Body of pancreas (tissue), 4 donors: ENCODE measurements at regions not wholly inside any gene's neighbourhood (a gene's known extent, or its start where the extent isn't known, plus 50 kb on each side); places are given as distances from the start of the nearest gene placed in this dataset.
A peak's percentile ranks its signal among the peaks of the same experiment; 100 is the strongest.
"Not testable (repeated sequence)": the region's sequence is repeated elsewhere in the genome, so short reads cannot be mapped to it uniquely, and the experiment has no call there.

Experiments used
- ATAC-seq: fragments of 150-250 bp; one replicate; pipeline ENCODE4 v1.9.1; 2016
- DNase-seq, 4 donors: peaks; one replicate each; pipeline ENCODE4 v3.0.0-alpha.2; 2019
- H3K27ac ChIP-seq, 4 donors: fragments of 200-600 bp; sonication (generic); 1 replicate in 3 of 4; 2 replicates in 1 of 4; pipeline versions ENCODE4 v1.5.1 to v1.6.1; 2016 to 2019; ENCODE audit warnings: mild to moderate bottlenecking in 1 of 4, mixed read lengths in 1 of 4, moderate library complexity in 1 of 4
- H3K27me3 ChIP-seq, 2 donors: fragments of 200-600 bp; sonication (generic); one replicate each; pipeline ENCODE4 v1.6.0; 2016; ENCODE audit warnings: mild to moderate bottlenecking in 1 of 2
- H3K36me3 ChIP-seq, 2 donors: fragments of 200-600 bp; sonication (generic); replicated peaks in 1 of 2; 2 replicates each; pipeline ENCODE4 v1.5.1; 2016; ENCODE audit warnings: low read depth in 2 of 2; ENCODE audit not compliant: insufficient read depth in 1 of 2
- H3K4me1 ChIP-seq: fragments of 200-600 bp; sonication (generic); one replicate; pipeline ENCODE4 v1.6.0; 2016
- H3K4me3 ChIP-seq, 2 donors: fragments of 200-600 bp; sonication (generic); 1 replicate in 1 of 2; 2 replicates in 1 of 2; pipeline ENCODE4 v1.5.1; 2016 to 2019
- H3K9me3 ChIP-seq, 3 donors: fragments of 200-600 bp; sonication (generic); 1 replicate in 2 of 3; 2 replicates in 1 of 3; pipeline ENCODE4 v1.5.1; 2016
- POLR2A ChIP-seq, 3 donors: fragments of 450-650 bp; IDR thresholded peaks; one replicate each; pipeline ENCODE4 v1.6.1; 2016; ENCODE audit warnings: antibody characterized with exemption in 3 of 3, mild to moderate bottlenecking in 2 of 3
- WGBS, 2 donors: methylation state at CpG; one replicate each; pipeline ENCODE4 v1.1.5; 2017; 5-methylcytosine and 5-hydroxymethylcytosine counted together
- intact Hi-C: fragments of 100-400 bp; cut with DNase I; formaldehyde crosslinking; loops from one replicate; pipeline ENCODE4 v1.15.1; 2023
- TF ChIP-seq, protein P1 (sequence below), 7 experiments: fragments of 450-650 bp in 4 of 7; fragments of 200-600 bp in 3 of 7; sonication (generic) in 3 of 7; IDR thresholded peaks; one replicate each; pipeline ENCODE4 v1.5.1; 2016 to 2019; ENCODE audit warnings: antibody characterized with exemption in 7 of 7

DNA sequence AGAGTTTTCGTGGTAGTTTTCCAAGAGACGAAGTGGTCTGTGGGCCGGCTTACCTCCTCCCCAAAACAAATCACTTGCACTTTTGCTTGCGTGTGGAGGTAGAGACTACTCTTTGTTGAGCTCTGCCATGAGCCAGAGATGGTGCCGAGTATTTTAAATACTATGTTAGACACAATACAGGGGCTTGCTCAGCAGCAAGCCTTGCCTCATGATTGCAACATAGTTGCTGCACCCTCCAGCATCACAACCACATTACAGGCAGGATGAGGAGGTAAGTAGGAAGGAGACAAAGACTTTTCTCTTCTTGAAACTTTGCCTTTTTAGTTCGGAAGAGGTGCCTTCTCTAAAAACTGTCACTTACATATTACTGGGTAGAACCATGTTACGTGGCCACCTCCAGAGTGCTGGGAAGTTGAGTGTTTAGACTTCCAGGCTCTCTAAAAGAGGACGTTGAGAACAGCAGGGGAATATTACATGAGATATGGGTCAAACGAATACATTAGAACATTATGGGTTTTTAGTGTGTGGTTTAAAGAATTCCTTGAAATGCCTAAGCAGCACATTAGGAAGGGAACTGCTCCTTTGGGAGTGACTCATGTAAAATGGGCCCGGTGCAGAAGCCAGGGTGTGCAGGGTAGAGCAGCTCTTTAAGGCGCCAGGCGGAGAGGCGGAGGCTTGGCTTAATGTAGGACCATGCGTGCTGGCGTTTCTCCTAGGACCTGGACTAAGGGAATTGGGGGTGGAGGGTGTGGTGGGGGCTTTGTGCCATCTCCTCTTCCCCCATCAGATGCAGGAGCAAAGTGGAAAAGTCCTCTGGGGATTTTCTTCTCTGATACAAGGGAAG is 110.6 kb upstream of the PRMT8 start:
- peak overlapping the region in 3 of 4 donors; percentile 22 to 46 (median 45) for H3K27ac ChIP-seq
- no peak for DNase-seq
- H3K36me3 ChIP-seq, result no peaks in the 10 kb centered on the region
- 86% methylated on average over 15 of the region's 15 CpGs for WGBS, 2 donors
- peak; percentile 62 for ATAC-seq
- no peaks in the 10 kb centered on the region for H3K9me3 ChIP-seq
- H3K4me3 ChIP-seq, result no peak overlapping the region
- intact Hi-C loops, result no loop called here
- peaks cover 22% of the 10 kb centered on the region for H3K4me1 ChIP-seq
- H3K27me3 ChIP-seq, result no peaks in the 10 kb centered on the region
- TF ChIP-seq, protein P1, sequence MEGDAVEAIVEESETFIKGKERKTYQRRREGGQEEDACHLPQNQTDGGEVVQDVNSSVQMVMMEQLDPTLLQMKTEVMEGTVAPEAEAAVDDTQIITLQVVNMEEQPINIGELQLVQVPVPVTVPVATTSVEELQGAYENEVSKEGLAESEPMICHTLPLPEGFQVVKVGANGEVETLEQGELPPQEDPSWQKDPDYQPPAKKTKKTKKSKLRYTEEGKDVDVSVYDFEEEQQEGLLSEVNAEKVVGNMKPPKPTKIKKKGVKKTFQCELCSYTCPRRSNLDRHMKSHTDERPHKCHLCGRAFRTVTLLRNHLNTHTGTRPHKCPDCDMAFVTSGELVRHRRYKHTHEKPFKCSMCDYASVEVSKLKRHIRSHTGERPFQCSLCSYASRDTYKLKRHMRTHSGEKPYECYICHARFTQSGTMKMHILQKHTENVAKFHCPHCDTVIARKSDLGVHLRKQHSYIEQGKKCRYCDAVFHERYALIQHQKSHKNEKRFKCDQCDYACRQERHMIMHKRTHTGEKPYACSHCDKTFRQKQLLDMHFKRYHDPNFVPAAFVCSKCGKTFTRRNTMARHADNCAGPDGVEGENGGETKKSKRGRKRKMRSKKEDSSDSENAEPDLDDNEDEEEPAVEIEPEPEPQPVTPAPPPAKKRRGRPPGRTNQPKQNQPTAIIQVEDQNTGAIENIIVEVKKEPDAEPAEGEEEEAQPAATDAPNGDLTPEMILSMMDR (IDR thresholded peaks at IDR 0.05), result no peak
- TF ChIP-seq POLR2A (IDR thresholded peaks at IDR 0.05), result no peak

DNA sequence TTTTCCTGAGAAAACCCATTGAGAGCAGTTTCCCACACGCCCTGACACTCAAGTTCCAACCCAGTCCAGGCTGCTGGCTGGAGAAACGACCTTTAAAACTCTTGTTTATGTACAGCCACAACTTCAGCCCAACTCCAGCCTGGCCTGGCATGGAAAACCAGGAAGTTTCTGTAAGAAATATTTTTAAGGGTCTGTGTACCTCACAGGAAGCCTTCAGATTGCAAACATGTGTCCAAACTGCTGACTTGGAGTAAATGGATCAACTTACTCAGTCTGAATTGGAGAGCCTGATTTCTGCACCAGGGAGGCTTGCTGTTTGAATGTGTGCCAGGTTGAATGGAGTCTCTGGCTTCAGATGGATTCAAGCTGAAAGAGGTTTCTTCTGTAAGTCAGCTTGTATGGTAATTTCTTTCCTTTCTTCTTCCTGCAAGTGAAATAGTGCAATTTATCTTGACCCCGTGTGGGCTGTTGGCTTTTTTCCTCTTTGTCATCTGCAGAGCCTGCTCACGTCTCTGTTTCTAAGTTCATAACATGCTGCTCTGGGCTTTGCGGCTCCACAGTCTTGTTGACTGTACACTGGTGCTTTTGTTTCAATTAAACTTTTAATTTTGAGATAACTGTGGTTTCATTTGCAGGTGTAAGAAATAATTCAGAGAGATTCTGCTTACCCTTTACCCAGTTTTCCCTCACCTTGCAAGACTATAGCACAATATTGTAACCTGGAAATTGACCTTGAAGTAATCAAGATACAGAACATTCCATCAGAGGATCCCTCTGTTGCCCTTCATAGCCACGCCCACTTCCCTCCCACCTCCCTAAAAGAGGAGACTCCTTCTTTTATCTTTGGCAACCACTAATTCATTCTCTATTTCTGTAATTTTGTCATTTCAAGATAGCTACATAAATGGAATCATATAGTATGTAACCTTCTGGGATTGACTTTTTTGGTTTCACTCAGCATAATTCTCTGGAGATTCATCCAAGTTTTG is 109.7 kb upstream of the PRMT8 start:
- intact Hi-C loops, result no loop called here
- no peaks in the 10 kb centered on the region for H3K27me3 ChIP-seq
- 16 to 29% methylated on average over 6 of the region's 6 CpGs for WGBS, 2 donors
- H3K36me3 ChIP-seq, result no peaks in the 10 kb centered on the region
- TF ChIP-seq, protein P1 (IDR thresholded peaks at IDR 0.05), result no peak
- TF ChIP-seq POLR2A (IDR thresholded peaks at IDR 0.05), result no peak
- H3K9me3 ChIP-seq, result no peaks in the 10 kb centered on the region
- peaks cover 22% of the 10 kb centered on the region for H3K4me1 ChIP-seq
- ATAC-seq, result peak; percentile 58
- peak overlapping the region in 3 of 4 donors; percentile 22 to 46 (median 45) for H3K27ac ChIP-seq
- no peak overlapping the region for H3K4me3 ChIP-seq
- peak; percentile 25 to 53 (median 40) for DNase-seq

DNA sequence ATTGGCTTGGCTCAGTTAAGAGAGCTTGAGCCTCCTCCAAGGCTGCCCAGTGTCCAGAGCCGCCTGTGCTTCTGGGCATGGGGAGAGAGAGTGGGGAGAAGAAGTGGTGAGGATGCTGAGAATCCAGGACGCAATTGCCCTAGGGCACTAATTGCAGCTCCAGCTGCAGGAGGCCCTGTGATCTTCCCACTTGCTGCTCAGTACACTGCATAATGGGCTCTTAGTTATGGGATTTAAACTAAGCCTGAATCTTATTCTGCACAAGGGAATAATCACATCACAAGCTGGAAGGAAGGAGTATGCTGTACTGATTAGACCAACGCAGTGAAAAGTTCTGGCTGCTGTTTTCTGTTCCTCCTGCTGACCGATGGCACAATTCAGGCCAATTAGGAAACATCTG is 101.0 kb upstream of the PRMT8 start:
- intact Hi-C loops, result no loop called here
- TF ChIP-seq, protein P1 (IDR thresholded peaks at IDR 0.05), result no peak
- no peak for TF ChIP-seq POLR2A (IDR thresholded peaks at IDR 0.05)
- DNase-seq, result no peak
- WGBS, 2 donors, result 84 to 87% methylated on average over 4 of the region's 4 CpGs
- no peaks in the 10 kb centered on the region for H3K4me1 ChIP-seq
- no peaks in the 10 kb centered on the region for H3K27me3 ChIP-seq
- H3K4me3 ChIP-seq, result no peak overlapping the region
- no peak overlapping the region for H3K27ac ChIP-seq
- no peaks in the 10 kb centered on the region for H3K36me3 ChIP-seq
- H3K9me3 ChIP-seq, result no peaks in the 10 kb centered on the region
- ATAC-seq, result no peak

DNA sequence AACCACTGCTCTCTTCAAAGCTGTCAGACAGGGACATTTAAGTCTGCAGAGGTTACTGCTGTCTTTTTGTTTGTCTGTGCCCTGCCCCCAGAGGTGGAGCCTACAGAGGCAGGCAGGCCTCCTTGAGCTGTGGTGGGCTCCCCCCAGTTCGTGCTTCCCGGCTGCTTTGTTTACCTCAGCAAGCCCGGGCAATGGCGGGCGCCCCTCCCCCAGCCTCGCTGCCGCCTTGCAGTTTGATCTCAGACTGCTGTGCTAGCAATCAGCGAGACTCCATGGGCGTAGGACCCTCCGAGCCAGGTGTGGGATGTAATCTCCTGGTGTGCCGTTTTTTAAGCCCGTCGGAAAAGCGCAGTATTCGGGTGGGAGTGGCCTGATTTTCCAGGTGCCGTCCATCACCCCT is 93.4 kb upstream of the PRMT8 start:
- H3K36me3 ChIP-seq, H3K9me3 ChIP-seq, H3K27me3 ChIP-seq, DNase-seq, ATAC-seq, H3K27ac ChIP-seq, intact Hi-C loops, H3K4me1 ChIP-seq, H3K4me3 ChIP-seq: not testable (repeated sequence)
- WGBS, 2 donors, result 38 to 51% methylated on average over 8 to 15 of the region's 16 CpGs

DNA sequence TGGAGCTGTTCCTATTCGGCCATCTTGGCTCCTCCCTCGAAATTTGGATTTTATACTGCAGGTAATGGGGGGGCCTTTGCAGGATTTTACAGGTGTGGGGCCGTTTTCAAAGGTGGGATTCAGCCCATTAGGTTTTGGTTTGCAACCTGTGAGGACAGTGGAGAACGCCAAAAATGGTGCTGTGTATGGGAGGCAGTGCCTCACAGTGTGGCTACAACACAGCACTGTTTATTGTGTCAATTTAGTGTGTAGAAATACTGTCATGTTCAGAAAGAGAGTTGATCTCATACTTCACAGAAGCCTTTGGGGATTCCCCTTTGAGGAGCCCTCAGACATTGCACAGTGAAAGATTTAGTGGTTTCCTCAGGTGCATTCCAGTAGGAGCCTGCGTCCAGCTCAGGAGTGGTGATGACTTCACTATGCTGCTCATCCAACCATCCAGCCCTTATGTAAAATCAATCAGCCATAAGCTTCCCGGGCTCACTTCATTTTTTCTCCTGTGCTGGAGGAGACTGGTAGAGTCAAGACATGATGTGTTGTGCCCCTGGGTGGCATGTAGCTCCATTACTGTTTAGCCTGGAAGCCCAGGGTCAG is 92.7 kb upstream of the PRMT8 start:
- H3K9me3 ChIP-seq, result peaks cover 0 to 6% (median 0%) of the 10 kb centered on the region in 3 donors
- H3K36me3 ChIP-seq, result no peaks in the 10 kb centered on the region
- 69 to 86% methylated on average over 6 of the region's 6 CpGs for WGBS, 2 donors
- no peak overlapping the region for H3K27ac ChIP-seq
- no peaks in the 10 kb centered on the region for H3K27me3 ChIP-seq
- intact Hi-C loops, result no loop called here
- no peak overlapping the region for H3K4me3 ChIP-seq
- no peak for TF ChIP-seq POLR2A (IDR thresholded peaks at IDR 0.05)
- TF ChIP-seq, protein P1 (IDR thresholded peaks at IDR 0.05), result no peak
- DNase-seq (no peak), ATAC-seq (no peak)
- no peaks in the 10 kb centered on the region for H3K4me1 ChIP-seq
